ENCODE measurements at regions not wholly inside any gene's neighbourhood (a gene's known extent, or its start where the extent isn't known, plus 50 kb on each side); places are given as distances from the start of the nearest gene placed in this dataset.

DNA sequence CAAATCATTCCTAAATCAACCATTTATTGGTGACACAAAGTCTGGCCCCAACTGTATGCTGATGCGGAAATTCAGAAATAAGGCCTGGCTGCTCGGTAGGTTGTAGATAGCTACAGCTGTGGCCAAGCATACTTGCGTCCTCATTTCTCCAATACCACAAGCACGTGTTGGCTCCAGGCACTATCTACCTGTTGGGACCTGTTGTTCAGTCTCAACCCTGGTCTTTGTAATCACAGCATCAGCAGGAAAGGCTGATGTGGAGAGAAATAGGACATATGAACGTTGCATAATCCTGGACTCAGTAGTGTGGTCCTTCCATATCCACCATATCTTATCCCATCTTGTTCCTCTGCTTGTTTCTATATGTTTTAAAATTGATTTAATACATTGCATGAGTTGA lies 212.6 kb downstream of the PMAIP1 start:
- Histone ChIP-seq H3K27ac (ENCODE audit: extremely low read depth, low read depth, low read length) (no peak overlapping the region), H3K9me3 (ENCODE audit: control insufficient read depth, insufficient read depth, low read depth, low read length) (no peaks in the 10 kb centered on the region), H3K36me3 (ENCODE audit: control insufficient read depth in 2 of 2, insufficient read depth in 1 of 2, low read length in 2 of 2) (no peaks in the 10 kb centered on the region), H3K4me1 (ENCODE audit: control insufficient read depth, insufficient read depth, low read length) (no peaks in the 10 kb centered on the region), H3K4me3 (ENCODE audit: low read depth, low read length) (no peak overlapping the region)
- TF ChIP-seq ZNF211 (tag by site-specific recombination; IDR thresholded peaks at IDR 0.05; ENCODE audit: low read depth): no peak
- no peak for TF ChIP-seq KLF10 (tag by site-specific recombination; IDR thresholded peaks at IDR 0.05)
- no peak for TF ChIP-seq ZNF701 (tag by site-specific recombination; IDR thresholded peaks at IDR 0.05)
- TF ChIP-seq ZBTB20 (tag by site-specific recombination; IDR thresholded peaks at IDR 0.05): no peak
- TF ChIP-seq ZIC2 (tag by site-specific recombination; IDR thresholded peaks at IDR 0.05): no peak
- TF ChIP-seq ZNF660 (tag by site-specific recombination; IDR thresholded peaks at IDR 0.05): no peak
- ChIA-PET CTCF (no interaction called here), POLR2A (no interaction called here)

DNA sequence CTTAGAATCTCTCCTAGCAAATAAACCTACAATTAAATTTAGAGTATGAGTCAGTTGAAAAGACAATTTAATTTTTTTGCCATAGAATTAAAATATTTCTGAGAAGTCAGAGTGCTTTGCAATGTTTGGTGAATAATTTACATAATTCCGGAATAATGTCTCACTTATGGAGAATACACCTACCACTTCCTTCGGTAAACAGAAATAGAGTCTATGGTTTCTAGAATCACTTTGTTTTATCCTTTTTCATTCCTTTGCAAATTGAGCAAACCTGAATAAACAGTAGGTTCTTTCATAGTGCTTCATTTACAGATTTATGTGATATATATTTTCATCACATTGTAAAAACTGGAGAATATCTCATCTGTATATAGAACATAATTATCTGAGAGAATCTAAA lies 211.7 kb downstream of the PMAIP1 start:
- H3K4me3 ChIP-seq (ENCODE audit: low read depth, low read length): no peak overlapping the region
- POLR2A ChIA-PET: interaction anchor here (0.7 kb wide), 1 partner anchor 1710 kb away, joined by 4 read pairs; no protein-coding TSS in a partner anchor
- CTCF ChIA-PET: interaction anchor here (0.5 to 0.6 kb wide), 2 partner anchors 32 to 313 kb away, joined by 3 to 8 read pairs; no protein-coding TSS in a partner anchor
- no peak overlapping the region for H3K27ac ChIP-seq (ENCODE audit: extremely low read depth, low read depth, low read length)
- H3K9me3 ChIP-seq (ENCODE audit: control insufficient read depth, insufficient read depth, low read depth, low read length): no peaks in the 10 kb centered on the region
- H3K4me1 ChIP-seq (ENCODE audit: control insufficient read depth, insufficient read depth, low read length): no peaks in the 10 kb centered on the region
- H3K36me3 ChIP-seq (ENCODE audit: control insufficient read depth in 2 of 2, insufficient read depth in 1 of 2, low read length in 2 of 2): no peaks in the 10 kb centered on the region
- no peak for TF ChIP-seq GLI2 (tag by site-specific recombination; IDR thresholded peaks at IDR 0.05; ENCODE audit: borderline replicate concordance, low read depth)
- TF ChIP-seq ZBTB7A (tag by site-specific recombination; IDR thresholded peaks at IDR 0.05; ENCODE audit: low read depth): no peak
- no peak for TF ChIP-seq ZNF529 (tag by site-specific recombination; IDR thresholded peaks at IDR 0.05; ENCODE audit: insufficient replicate concordance)
- TF ChIP-seq ZNF404 (tag by site-specific recombination; IDR thresholded peaks at IDR 0.05): no peak
- TF ChIP-seq PRDM1 (tag by site-specific recombination; IDR thresholded peaks at IDR 0.05): no peak
- no peak for TF ChIP-seq ZNF561 (tag by site-specific recombination; IDR thresholded peaks at IDR 0.05; ENCODE audit: borderline replicate concordance)
- TF ChIP-seq ZSCAN23 (tag by site-specific recombination; IDR thresholded peaks at IDR 0.05): no peak
- no peak for TF ChIP-seq ZBTB8A (tag by site-specific recombination; IDR thresholded peaks at IDR 0.05)
- no peak for TF ChIP-seq ZNF341 (tag by site-specific recombination; IDR thresholded peaks at IDR 0.05; ENCODE audit: low read depth)
- no peak for TF ChIP-seq MEIS1 (CRISPR knock-in tag; IDR thresholded peaks at IDR 0.05; ENCODE audit: borderline replicate concordance)
- no peak for TF ChIP-seq YY2 (tag by site-specific recombination; IDR thresholded peaks at IDR 0.05)
- no peak for TF ChIP-seq GLIS1 (tag by site-specific recombination; IDR thresholded peaks at IDR 0.05)
- TF ChIP-seq ZNF146 (tag by site-specific recombination; IDR thresholded peaks at IDR 0.05): no peak
- TF ChIP-seq, protein P1, sequence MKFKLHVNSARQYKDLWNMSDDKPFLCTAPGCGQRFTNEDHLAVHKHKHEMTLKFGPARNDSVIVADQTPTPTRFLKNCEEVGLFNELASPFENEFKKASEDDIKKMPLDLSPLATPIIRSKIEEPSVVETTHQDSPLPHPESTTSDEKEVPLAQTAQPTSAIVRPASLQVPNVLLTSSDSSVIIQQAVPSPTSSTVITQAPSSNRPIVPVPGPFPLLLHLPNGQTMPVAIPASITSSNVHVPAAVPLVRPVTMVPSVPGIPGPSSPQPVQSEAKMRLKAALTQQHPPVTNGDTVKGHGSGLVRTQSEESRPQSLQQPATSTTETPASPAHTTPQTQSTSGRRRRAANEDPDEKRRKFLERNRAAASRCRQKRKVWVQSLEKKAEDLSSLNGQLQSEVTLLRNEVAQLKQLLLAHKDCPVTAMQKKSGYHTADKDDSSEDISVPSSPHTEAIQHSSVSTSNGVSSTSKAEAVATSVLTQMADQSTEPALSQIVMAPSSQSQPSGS (tag by site-specific recombination; IDR thresholded peaks at IDR 0.05; ENCODE audit: low read depth): no peak
- TF ChIP-seq, protein P2, sequence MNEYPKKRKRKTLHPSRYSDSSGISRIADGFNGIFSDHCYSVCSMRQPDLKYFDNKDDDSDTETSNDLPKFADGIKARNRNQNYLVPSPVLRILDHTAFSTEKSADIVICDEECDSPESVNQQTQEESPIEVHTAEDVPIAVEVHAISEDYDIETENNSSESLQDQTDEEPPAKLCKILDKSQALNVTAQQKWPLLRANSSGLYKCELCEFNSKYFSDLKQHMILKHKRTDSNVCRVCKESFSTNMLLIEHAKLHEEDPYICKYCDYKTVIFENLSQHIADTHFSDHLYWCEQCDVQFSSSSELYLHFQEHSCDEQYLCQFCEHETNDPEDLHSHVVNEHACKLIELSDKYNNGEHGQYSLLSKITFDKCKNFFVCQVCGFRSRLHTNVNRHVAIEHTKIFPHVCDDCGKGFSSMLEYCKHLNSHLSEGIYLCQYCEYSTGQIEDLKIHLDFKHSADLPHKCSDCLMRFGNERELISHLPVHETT (tag by site-specific recombination; IDR thresholded peaks at IDR 0.05): no peak
- no peak for TF ChIP-seq ZNF324 (tag by site-specific recombination; IDR thresholded peaks at IDR 0.05)

DNA sequence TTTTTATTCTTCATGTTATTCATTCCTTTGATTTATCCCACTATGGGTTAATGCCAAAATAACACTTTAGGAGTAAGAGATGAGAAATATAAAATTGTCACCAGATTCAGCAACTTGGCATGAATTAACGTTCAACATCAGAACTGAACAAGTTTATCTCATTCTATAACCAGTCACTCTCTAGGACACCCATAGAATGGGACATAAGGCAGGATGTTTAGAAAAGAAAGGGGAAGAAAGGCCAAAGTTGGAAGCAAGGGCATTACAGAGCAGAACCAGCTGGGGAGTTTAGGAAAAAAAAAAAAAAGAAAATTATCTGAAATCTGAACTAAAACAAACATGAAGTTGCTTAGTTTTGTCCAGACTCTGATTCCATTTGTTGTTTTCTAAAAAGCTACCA lies 211.0 kb downstream of the PMAIP1 start:
- CTCF ChIA-PET: interaction anchor here (0.5 kb wide), 1 partner anchor 32 kb away, joined by 8 read pairs; no protein-coding TSS in a partner anchor
- Histone ChIP-seq H3K4me1 (ENCODE audit: control insufficient read depth, insufficient read depth, low read length) (no peaks in the 10 kb centered on the region), H3K4me3 (ENCODE audit: low read depth, low read length) (no peak overlapping the region), H3K9me3 (ENCODE audit: control insufficient read depth, insufficient read depth, low read depth, low read length) (no peaks in the 10 kb centered on the region), H3K27ac (ENCODE audit: extremely low read depth, low read depth, low read length) (no peak overlapping the region), H3K36me3 (ENCODE audit: control insufficient read depth in 2 of 2, insufficient read depth in 1 of 2, low read length in 2 of 2) (no peaks in the 10 kb centered on the region)
- POLR2A ChIA-PET: interaction anchor here (0.7 kb wide), 1 partner anchor 1709 kb away, joined by 4 read pairs; no protein-coding TSS in a partner anchor
- TF ChIP-seq ZFP41 (tag by site-specific recombination; IDR thresholded peaks at IDR 0.05; ENCODE audit: borderline replicate concordance) (no peak), GLIS1 (tag by site-specific recombination; IDR thresholded peaks at IDR 0.05) (no peak), ZNF707 (tag by site-specific recombination; IDR thresholded peaks at IDR 0.05) (no peak), SCRT1 (tag by site-specific recombination; IDR thresholded peaks at IDR 0.05; ENCODE audit: borderline replicate concordance) (no peak), MYNN (tag by site-specific recombination; IDR thresholded peaks at IDR 0.05; ENCODE audit: borderline replicate concordance) (no peak), ZNF624 (tag by site-specific recombination; IDR thresholded peaks at IDR 0.05) (no peak), ZSCAN30 (tag by site-specific recombination; IDR thresholded peaks at IDR 0.05) (no peak), MZF1 (tag by site-specific recombination; IDR thresholded peaks at IDR 0.05; ENCODE audit: borderline replicate concordance) (no peak), SP2 (tag by site-specific recombination; IDR thresholded peaks at IDR 0.05) (no peak)
- TF ChIP-seq, protein P3, sequence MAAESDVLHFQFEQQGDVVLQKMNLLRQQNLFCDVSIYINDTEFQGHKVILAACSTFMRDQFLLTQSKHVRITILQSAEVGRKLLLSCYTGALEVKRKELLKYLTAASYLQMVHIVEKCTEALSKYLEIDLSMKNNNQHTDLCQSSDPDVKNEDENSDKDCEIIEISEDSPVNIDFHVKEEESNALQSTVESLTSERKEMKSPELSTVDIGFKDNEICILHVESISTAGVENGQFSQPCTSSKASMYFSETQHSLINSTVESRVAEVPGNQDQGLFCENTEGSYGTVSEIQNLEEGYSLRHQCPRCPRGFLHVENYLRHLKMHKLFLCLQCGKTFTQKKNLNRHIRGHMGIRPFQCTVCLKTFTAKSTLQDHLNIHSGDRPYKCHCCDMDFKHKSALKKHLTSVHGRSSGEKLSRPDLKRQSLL (tag by site-specific recombination; IDR thresholded peaks at IDR 0.05): no peak

Measured in HEK293 (cell line).